G401 (cell line): ENCODE measurements at regions not wholly inside any gene's neighbourhood (a gene's known extent, or its start where the extent isn't known, plus 50 kb on each side); places are given as distances from the start of the nearest gene placed in this dataset.

Experiments used
- DNase-seq: peaks from one replicate; pipeline ENCODE4 v3.0.0-alpha.2; 2015; ENCODE audit warnings: low spot score
- in situ Hi-C: cut with HindIII; loops from 2 replicates; pipeline ENCODE4 v1.10.0; 2016; ENCODE audit warnings: low sequenced_read_pairs, mixed read lengths

DNA sequence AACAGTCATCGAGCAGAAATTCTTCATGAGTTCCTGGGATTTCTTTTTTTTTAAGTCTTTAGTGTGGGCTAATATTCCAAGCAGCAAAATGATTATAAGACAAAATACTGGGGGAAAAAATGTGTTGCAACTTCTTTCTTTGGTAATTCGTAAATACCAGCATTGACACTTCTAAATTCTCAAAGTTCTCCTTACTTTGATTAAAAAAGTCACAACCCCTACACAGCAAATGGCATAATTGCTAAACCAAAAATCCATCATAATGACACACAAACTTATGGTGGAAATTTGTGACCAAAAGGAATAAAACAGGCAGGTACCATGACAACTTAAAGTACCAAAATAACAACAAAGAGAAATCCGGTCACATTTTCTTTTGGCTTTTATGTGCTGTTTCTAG, 585.2 kb upstream of the PKN2 start:
- DNase-seq, result no peak
- in situ Hi-C loops, result no loop called here

GRCh38 chr1:88101041-88101440, 583.0 kb upstream of the PKN2 start:
- DNase-seq, result no peak
- in situ Hi-C loops, result no loop called here

DNA sequence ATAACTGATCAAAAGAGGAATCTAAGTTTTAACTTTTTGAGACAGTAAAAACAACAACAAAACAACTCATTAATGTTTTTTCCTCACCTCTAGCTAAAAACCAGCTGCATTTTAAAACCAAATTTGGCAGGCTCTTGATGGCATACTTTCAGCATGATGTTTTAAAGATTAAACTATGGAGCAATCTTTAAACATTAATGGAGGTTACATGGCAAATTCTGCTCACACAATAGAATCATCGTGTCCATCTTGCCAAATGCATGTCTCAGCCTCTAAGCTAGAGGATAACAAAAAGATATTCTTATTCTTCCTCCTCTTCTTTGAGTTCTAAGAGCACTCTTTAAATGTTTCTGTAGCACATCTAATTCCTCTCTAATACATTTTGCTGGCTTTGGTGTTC, 579.8 kb upstream of the PKN2 start:
- in situ Hi-C loops, result no loop called here
- no peak for DNase-seq

- in situ Hi-C loops, result no loop called here
- no peak for DNase-seq
These were observed 579.2 kb upstream of the PKN2 start for GRCh38 chr1:88104886-88105285.

GRCh38 chr1:88111816-88112215, 572.3 kb upstream of the PKN2 start:
- DNase-seq, result no peak
- in situ Hi-C loops, result no loop called here

DNA sequence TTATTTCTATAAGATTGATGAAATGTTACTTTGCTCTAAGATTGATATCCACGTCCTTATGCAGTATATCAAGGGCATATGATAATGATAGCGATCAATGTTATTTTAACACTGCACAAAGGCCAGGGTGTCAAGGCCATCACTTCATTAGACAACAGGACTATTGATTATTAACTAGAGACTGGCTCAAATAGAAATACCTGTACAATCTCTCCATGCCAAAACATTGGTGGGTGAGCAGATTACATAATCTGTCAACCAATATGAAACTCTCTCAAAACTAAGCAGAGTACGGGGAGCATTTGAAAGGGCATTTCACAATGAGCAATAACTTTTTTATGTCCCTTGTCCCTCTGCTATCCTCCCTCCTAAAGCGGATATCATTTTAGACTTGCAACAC, 566.5 kb upstream of the PKN2 start:
- in situ Hi-C loops, result no loop called here

DNA sequence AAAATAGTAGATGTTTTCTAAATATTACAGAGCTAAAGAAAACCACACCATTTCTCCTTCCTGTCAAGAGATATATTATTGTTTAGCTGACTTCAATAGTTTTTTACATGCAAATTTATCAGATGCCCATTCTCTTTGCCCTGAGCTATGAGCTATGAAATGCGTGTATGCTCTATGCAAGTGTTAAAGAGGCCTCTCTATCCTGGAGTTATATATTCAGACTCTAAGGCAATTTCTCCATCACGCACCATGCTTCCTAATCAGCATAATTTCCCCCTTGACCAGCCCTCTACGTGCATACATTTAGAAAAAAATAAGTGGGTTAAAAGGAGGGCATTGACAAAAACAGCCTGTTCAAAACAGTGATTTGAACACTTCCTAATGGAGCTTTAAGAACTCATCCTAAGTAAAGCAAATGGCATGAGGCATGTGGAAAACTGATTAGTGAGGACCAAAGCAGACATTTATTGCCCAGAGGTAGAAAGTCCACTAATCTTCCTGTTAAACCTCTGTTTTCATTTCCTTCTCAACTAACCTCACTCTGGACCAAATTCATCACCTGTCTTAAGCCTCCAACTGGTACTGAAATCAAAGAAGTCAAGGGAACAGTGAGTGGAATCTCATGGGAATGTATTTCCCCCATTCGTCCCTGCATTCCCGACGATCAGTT, 565.8 kb upstream of the PKN2 start:
- no peak for DNase-seq
- in situ Hi-C loops, result no loop called here

More for the DNA sequence above, 566.5 kb upstream of the PKN2 start:
- DNase-seq, result no peak

DNA sequence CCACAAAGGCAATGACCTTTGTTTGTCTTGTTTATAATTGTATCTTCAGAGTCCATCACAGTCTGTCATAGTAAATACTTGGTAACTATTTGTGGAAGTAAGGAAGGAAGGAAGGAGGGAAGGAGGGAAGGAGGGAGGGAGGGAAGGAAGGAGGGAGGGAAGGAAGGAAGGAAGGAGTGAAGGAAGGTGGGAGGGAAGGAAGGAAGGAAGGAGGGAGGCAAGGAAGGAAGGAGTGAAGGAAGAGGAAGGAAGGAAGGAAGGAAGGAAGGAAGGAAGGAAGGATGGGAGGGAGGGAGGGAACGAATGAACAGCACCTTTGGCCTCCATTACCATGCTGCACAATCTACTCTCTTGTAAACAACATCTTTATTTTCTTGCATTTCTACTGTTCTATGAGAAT, 559.5 kb upstream of the PKN2 start:
- in situ Hi-C loops, result no loop called here
- DNase-seq, result no peak

GRCh38 chr1:88126467-88126866, 557.6 kb upstream of the PKN2 start:
- in situ Hi-C loops, result no loop called here
- no peak for DNase-seq

- in situ Hi-C loops, result no loop called here
- no peak for DNase-seq
These were observed 550.1 kb upstream of the PKN2 start for GRCh38 chr1:88133991-88134390.

DNA sequence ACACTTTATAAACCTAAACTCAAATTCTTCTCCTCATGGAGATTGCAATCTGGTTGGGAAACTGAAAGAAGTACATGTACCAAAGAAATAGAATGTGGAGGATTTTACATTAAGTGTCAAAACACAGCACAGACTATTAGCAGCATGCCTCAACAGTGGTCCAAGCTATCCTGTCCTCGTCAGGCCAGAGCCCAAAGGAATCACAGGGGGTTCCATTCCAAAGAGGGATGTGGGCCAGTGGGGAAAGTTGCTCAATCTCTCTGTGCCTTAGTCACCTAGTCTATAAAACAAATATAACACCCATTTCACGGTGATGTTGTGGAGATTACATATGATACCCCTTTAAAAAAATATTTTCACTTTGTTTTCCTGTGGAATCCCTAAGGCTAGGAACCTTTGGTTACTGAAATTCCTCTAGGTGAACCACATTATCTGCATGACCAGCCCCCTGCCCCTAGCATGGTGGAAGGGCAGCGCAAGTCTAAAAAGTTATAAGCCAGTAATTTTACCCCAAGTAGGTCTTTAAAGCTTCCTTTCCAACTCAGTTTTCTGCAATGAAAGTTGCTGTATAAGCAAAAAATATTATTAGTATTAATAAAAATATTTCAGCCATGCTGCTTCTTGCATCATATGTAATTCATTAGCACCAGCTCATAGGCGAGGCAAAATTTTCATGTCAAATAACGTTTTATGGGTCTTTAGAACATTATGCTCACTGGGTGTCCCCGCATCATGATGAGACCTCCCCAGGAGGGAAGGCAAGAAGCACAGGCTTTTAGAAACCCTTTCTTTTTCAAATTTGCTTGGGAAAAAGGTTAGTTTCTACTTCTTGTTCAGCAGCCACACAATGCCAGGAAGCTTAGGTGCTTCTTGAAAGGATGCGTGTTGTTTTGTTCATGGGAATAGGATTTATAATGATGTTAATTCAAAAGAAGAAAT, 548.8 kb upstream of the PKN2 start:
- in situ Hi-C loops, result no loop called here

GRCh38 chr1:88139633-88140032, 544.4 kb upstream of the PKN2 start:
- DNase-seq, result no peak
- in situ Hi-C loops, result no loop called here

More for the DNA sequence above, 548.8 kb upstream of the PKN2 start:
- no peak for DNase-seq

GRCh38 chr1:88140325-88140724, 543.7 kb upstream of the PKN2 start:
- DNase-seq, result no peak
- in situ Hi-C loops, result no loop called here

DNA sequence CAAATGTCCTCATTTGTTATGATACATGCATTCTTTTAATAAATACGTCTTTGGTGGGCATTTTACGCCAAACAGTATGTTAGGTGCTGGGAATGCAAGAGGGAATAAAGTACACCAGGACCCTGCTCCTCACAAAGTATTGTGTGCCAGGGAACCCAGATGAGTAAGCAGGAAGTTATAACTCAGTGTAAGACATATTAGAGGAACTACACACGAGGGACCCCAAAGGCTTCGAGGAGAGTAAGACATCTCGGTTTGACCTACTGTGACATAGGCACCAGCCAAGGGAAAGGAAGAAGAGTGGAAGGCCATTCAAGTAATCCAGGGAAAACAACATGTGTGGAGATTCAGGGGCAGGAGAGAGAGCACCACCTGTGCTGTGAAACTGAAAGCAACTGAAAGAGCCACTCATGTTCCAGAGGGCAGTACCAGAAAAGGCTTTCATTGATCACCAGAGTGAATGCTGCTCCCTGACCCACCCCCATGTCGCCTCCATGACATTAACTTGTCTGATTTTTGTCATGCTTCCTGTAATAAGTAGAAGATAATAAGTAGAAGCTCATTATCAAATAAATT, 542.5 kb upstream of the PKN2 start:
- in situ Hi-C loops, result no loop called here
- no peak for DNase-seq

DNA sequence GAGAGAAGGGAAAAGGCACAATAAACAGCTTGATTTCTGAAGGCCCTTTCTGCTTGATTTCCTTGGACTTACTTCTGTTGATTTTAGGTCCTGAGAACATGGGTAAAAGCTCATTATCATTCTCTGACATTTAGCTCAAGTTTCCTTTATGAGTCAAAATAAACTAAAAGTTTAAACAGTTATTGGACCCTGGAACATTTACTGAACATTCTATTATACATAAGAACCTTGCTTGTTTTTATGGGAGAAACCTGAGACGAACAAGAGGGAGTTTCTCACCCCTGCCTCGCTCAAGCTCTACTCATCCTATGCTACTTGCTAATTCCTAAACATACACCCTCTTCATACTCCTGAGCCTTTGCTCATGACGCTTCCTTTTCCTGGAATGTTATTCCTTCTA, 538.3 kb upstream of the PKN2 start:
- in situ Hi-C loops, result no loop called here

DNA sequence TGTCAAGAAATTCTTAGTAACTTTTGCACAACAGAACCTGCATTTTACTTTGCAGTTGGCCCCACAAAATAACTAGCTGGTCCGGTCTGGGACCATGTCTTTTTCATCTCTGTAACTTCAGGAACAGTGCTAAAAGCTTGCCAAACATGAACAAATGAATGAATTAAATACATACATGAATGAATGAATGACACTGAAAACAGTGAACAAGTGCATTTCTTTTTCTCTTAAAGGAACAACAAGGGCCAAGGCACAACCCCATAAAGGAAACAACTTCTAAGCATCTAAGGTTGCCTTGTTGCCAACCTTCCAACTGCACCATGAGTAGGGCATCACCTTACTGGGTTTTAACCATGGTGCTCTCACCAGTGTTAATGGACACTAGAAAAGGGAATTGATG, 534.4 kb upstream of the PKN2 start:
- in situ Hi-C loops, result no loop called here
- no peak for DNase-seq

More for the DNA sequence above, 538.3 kb upstream of the PKN2 start:
- no peak for DNase-seq

DNA sequence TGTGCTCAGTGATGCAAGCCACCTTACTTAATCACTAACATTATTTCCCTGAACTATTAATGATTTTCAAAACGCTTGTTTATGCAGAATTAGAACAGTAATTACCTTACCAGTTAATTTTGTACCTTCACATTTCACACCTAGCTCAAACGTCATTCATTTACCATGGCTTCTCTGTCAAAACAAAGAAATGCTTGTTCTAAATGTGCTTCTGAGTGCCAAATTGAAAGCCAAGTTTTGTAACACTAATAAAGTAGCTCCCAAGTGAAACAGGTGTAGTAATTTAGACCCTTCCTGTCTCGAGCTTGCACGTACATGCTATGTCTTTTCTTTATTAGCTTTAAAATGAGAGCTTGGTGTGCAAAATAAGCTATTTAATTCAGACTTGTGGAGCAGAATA, 533.7 kb upstream of the PKN2 start:
- DNase-seq, result no peak
- in situ Hi-C loops, result no loop called here

GRCh38 chr1:88163187-88163586, 520.9 kb upstream of the PKN2 start:
- no peak for DNase-seq
- in situ Hi-C loops, result no loop called here

GRCh38 chr1:88168126-88168525, 515.9 kb upstream of the PKN2 start:
- no peak for DNase-seq

GRCh38 chr1:88169139-88169538, 514.9 kb upstream of the PKN2 start:
- in situ Hi-C loops, result no loop called here

More at GRCh38 chr1:88168126-88168525, 515.9 kb upstream of the PKN2 start:
- in situ Hi-C loops, result no loop called here

More at GRCh38 chr1:88169139-88169538, 514.9 kb upstream of the PKN2 start:
- DNase-seq, result no peak
